HG03066 (cell line): ENCODE measurements at regions not wholly inside any gene's neighbourhood (a gene's known extent, or its start where the extent isn't known, plus 50 kb on each side); places are given as distances from the start of the nearest gene placed in this dataset.
"Not testable (repeated sequence)": the region's sequence is repeated elsewhere in the genome, so short reads cannot be mapped to it uniquely, and the experiment has no call there.

Experiments
- ATAC-seq: cut with Tn5 transposase; IDR thresholded peaks from one replicate; pipeline ENCODE4 v1.9.1; 2021; ENCODE audit warnings: low read depth; ENCODE audit not compliant: unreplicated experiment

GRCh38 chr1:148222399-148223159, 70.5 kb upstream of the NBPF11 start:
- not testable (repeated sequence) for ATAC-seq

- not testable (repeated sequence) for ATAC-seq
Measured at GRCh38 chr1:148221593-148221992, 69.5 kb upstream of the NBPF11 start.

- ATAC-seq = not testable (repeated sequence)
Measured at GRCh38 chr1:148219229-148219628, 67.1 kb upstream of the NBPF11 start.

- ATAC-seq = not testable (repeated sequence)
Measured at GRCh38 chr1:148211191-148211590, 59.1 kb upstream of the NBPF11 start.

GRCh38 chr1:148210624-148211023, 58.5 kb upstream of the NBPF11 start:
- ATAC-seq = not testable (repeated sequence)

- not testable (repeated sequence) for ATAC-seq
Measured at GRCh38 chr1:148210166-148210565, 58.1 kb upstream of the NBPF11 start.

- not testable (repeated sequence) for ATAC-seq
Measured at GRCh38 chr1:148202013-148202412, 49.9 kb upstream of the NBPF11 start.
